SK-N-SH treated with all-trans-retinoic acid at 6 μM for 48 hours (cell line): ENCODE measurements at regions not wholly inside any gene's neighbourhood (a gene's known extent, or its start where the extent isn't known, plus 50 kb on each side); places are given as distances from the start of the nearest gene placed in this dataset.

Experiments
- ARNTL ChIP-seq: fragments of 450-650 bp; formaldehyde crosslinking; IDR thresholded peaks from 2 replicates; pipeline ENCODE4 v1.5.0; 2020; ENCODE audit warnings: low read depth, mild to moderate bottlenecking, moderate library complexity, borderline replicate concordance
- ESRRG ChIP-seq: fragments of 250-450 bp; sonication (Bioruptor Pico); IDR thresholded peaks from 2 replicates; pipeline ENCODE4 v1.6.1; 2021; ENCODE audit warnings: mild to moderate bottlenecking
- GLIS3 ChIP-seq: fragments of 250-450 bp; sonication (Bioruptor Pico); IDR thresholded peaks from 2 replicates; pipeline ENCODE4 v1.5.0; 2020; ENCODE audit warnings: mild to moderate bottlenecking, moderate library complexity
- PATZ1 ChIP-seq: fragments of 250-450 bp; sonication (Bioruptor Pico); IDR thresholded peaks from 2 replicates; pipeline ENCODE4 v1.8.0; 2020; ENCODE audit warnings: mild to moderate bottlenecking, moderate library complexity, borderline replicate concordance
- PPARA ChIP-seq: fragments of 250-450 bp; sonication (Bioruptor Pico); IDR thresholded peaks from 2 replicates; pipeline ENCODE4 v1.5.0; 2020; ENCODE audit warnings: mild to moderate bottlenecking, borderline replicate concordance
- ZFP30 ChIP-seq: fragments of 450-650 bp; formaldehyde crosslinking; IDR thresholded peaks from 2 replicates; pipeline ENCODE4 v1.5.0; 2022; ENCODE audit warnings: mild to moderate bottlenecking, moderate library complexity
- ZNF70 ChIP-seq: fragments of 450-650 bp; formaldehyde crosslinking; IDR thresholded peaks from 2 replicates; pipeline ENCODE4 v1.5.0; 2020; ENCODE audit warnings: mild to moderate bottlenecking, moderate library complexity

GRCh38 chr11:69967484-69967883, 110.6 kb upstream of the ANO1 start:
- no peak for TF ChIP-seq ZFP30 (CRISPR knock-in tag)
- TF ChIP-seq ZNF70 (CRISPR knock-in tag): no peak
- TF ChIP-seq ARNTL (CRISPR knock-in tag): no peak
- TF ChIP-seq PPARA (CRISPR knock-in tag): no peak
- no peak for TF ChIP-seq PATZ1 (CRISPR knock-in tag)
- TF ChIP-seq ESRRG (CRISPR knock-in tag): no peak
- no peak for TF ChIP-seq GLIS3
